Neutrophil (primary cell): ENCODE measurements at regions not wholly inside any gene's neighbourhood (a gene's known extent, or its start where the extent isn't known, plus 50 kb on each side); places are given as distances from the start of the nearest gene placed in this dataset.

Experiments
- H3K27ac ChIP-seq: fragments of 200-600 bp; sonication (generic); 2 replicates; pipeline ENCODE4 v1.5.1; 2016; ENCODE audit warnings: mild to moderate bottlenecking, moderate library complexity
- H3K27me3 ChIP-seq: fragments of 200-600 bp; sonication (generic); 2 replicates; pipeline ENCODE4 v1.6.0; 2016; ENCODE audit warnings: mild to moderate bottlenecking
- H3K36me3 ChIP-seq: fragments of 200-600 bp; sonication (generic); 2 replicates; pipeline ENCODE4 v1.5.1; 2017
- H3K4me1 ChIP-seq, 2 experiments: fragments of 200-600 bp in 1 of 2; sonication (generic) in 1 of 2; 1 replicate in 1 of 2; 2 replicates in 1 of 2; pipeline versions ENCODE4 v1.5.1 to v1.6.1; 2013 to 2016; ENCODE audit warnings: low read depth in 1 of 2, low read length in 1 of 2, mild to moderate bottlenecking in 1 of 2, moderate library complexity in 1 of 2; ENCODE audit not compliant: control insufficient read depth in 1 of 2, insufficient read depth in 1 of 2
- H3K4me3 ChIP-seq, 2 experiments: fragments of 200-600 bp in 1 of 2; sonication (generic) in 1 of 2; 1 replicate in 1 of 2; 2 replicates in 1 of 2; pipeline ENCODE4 v1.5.1; 2013 to 2016; ENCODE audit warnings: low read depth in 1 of 2, low read length in 1 of 2, mild to moderate bottlenecking in 1 of 2, moderate library complexity in 1 of 2
- H3K9me3 ChIP-seq: fragments of 200-600 bp; sonication (generic); 2 replicates; pipeline ENCODE4 v1.5.1; 2016
- TF ChIP-seq, protein P1 (sequence below): fragments of 200-600 bp; sonication (generic); IDR thresholded peaks from 2 replicates; pipeline ENCODE4 v1.5.1; 2016; ENCODE audit warnings: antibody characterized with exemption

DNA sequence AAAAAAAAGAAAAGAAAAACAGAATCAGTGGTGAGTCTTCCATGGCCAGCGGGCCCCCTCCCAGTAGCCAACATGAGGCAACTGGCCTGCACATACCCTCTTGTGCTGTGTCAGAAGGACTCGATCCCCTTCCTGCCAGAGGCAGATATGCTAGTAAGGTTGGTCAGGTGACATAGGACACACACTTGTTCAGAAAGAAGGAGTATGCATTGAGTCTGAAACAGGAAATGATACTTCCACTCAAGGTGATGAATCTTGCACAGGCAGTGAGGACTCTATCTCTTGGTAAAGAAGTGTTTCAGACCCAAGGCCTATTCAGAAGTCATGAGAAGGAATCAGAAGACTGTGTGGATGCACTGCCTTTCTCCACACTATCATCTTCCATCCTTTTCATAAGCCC lies 269.7 kb upstream of the FAR2 start:
- Histone ChIP-seq H3K4me3 (no peak overlapping the region), H3K9me3 (no peaks in the 10 kb centered on the region), H3K4me1 (no peaks in the 10 kb centered on the region), H3K27me3 (no peaks in the 10 kb centered on the region), H3K36me3 (no peaks in the 10 kb centered on the region), H3K27ac (no peak overlapping the region)
- TF ChIP-seq, protein P1, sequence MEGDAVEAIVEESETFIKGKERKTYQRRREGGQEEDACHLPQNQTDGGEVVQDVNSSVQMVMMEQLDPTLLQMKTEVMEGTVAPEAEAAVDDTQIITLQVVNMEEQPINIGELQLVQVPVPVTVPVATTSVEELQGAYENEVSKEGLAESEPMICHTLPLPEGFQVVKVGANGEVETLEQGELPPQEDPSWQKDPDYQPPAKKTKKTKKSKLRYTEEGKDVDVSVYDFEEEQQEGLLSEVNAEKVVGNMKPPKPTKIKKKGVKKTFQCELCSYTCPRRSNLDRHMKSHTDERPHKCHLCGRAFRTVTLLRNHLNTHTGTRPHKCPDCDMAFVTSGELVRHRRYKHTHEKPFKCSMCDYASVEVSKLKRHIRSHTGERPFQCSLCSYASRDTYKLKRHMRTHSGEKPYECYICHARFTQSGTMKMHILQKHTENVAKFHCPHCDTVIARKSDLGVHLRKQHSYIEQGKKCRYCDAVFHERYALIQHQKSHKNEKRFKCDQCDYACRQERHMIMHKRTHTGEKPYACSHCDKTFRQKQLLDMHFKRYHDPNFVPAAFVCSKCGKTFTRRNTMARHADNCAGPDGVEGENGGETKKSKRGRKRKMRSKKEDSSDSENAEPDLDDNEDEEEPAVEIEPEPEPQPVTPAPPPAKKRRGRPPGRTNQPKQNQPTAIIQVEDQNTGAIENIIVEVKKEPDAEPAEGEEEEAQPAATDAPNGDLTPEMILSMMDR = no peak

DNA sequence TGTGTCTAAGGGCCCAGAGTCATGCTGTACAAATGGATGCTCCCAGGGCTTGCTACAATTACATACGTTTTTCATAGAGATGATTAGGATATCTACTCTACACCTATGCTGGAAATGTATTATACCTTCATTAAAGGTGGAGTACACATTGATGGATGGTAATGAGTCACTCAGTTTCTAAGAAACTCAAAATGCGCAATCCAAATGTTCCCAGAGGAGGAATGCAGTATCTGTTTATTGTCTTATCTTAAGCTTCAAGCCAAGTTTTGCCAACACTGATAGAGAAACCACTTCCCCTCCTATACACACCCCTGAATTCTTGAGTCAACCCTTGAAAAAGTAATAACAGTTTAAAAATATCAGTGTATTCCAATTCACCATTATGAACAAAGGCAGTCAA lies 266.6 kb upstream of the FAR2 start:
- Histone ChIP-seq H3K9me3 (no peaks in the 10 kb centered on the region), H3K4me3 (no peak overlapping the region), H3K27me3 (no peaks in the 10 kb centered on the region), H3K4me1 (no peaks in the 10 kb centered on the region), H3K36me3 (no peaks in the 10 kb centered on the region), H3K27ac (no peak overlapping the region)
- TF ChIP-seq, protein P1 = no peak

DNA sequence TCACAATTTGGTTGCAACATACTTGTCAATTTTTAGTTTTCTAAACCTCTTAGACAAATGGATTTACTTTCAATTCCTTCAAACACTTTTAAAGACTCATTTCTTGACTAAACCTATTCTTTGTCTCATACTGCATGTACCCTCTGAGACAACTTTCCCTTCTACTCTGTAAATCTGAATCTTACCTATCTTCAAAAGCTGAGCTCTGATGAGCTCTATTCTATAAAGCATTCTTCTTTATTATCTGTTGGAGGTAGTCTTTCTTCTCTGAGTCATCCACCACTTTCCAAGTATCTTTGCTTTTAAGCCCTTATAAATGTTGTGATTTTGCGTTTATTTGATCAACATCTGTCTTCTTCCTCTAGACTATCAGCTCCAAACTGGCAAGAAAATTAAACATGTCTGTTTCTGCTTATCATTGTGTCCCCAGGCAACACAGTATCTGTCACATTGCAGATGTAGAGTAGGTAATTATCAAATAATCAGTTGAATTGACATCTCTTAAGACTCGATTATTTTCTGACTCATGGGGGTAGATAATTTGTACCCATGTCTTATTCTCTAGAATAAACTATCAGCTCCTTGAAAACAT lies 265.6 kb upstream of the FAR2 start:
- no peaks in the 10 kb centered on the region for H3K36me3 ChIP-seq
- no peaks in the 10 kb centered on the region for H3K4me1 ChIP-seq
- H3K9me3 ChIP-seq = no peaks in the 10 kb centered on the region
- H3K27me3 ChIP-seq = no peaks in the 10 kb centered on the region
- TF ChIP-seq, protein P1 = no peak
- H3K4me3 ChIP-seq = no peak overlapping the region
- no peak overlapping the region for H3K27ac ChIP-seq

GRCh38 chr12:28884904-28885679 lies 264.0 kb upstream of the FAR2 start:
- TF ChIP-seq, protein P1 = no peak
- no peaks in the 10 kb centered on the region for H3K4me1 ChIP-seq
- no peak overlapping the region for H3K27ac ChIP-seq
- no peak overlapping the region for H3K4me3 ChIP-seq
- no peaks in the 10 kb centered on the region for H3K9me3 ChIP-seq
- H3K36me3 ChIP-seq = no peaks in the 10 kb centered on the region
- H3K27me3 ChIP-seq = no peaks in the 10 kb centered on the region

DNA sequence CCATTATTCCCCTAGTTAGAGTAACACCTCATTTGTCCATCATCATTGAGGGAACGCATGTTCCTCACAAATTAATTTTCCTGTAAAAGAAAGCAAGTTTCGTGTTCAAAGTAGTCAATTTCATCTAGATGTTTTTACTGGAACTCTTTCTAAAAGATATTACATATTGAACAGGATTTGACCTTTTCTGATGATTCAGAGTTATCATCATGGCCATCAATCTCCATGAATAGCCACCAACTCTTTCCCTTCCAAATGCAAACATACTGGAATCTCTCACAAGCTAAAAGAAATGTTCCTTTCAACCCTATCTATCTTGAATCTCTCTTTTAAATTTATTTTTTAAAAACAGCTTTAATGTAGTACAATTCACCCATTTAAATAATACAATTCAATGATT lies 263.1 kb upstream of the FAR2 start:
- H3K9me3 ChIP-seq = no peaks in the 10 kb centered on the region
- no peak overlapping the region for H3K4me3 ChIP-seq
- TF ChIP-seq, protein P1 = no peak
- H3K27ac ChIP-seq = no peak overlapping the region
- no peaks in the 10 kb centered on the region for H3K27me3 ChIP-seq
- no peaks in the 10 kb centered on the region for H3K36me3 ChIP-seq
- no peaks in the 10 kb centered on the region for H3K4me1 ChIP-seq
